GM23338 (cell line): ENCODE measurements at regions not wholly inside any gene's neighbourhood (a gene's known extent, or its start where the extent isn't known, plus 50 kb on each side); places are given as distances from the start of the nearest gene placed in this dataset.

Experiments
- ATAC-seq: fragments of 200-7000 bp; cut with Tn5 transposase; 3 replicates; pipeline ENCODE4 v1.9.1; 2020
- DNase-seq: peaks from one replicate; pipeline ENCODE4 v3.0.0-alpha.2; 2015; ENCODE audit warnings: low spot score
- H2AFZ ChIP-seq: fragments of 200-600 bp; sonication (generic); 2 replicates; pipeline ENCODE4 v1.8.0; 2016; ENCODE audit warnings: antibody characterized with exemption, mild to moderate bottlenecking, moderate library complexity
- H3F3A ChIP-seq: fragments of 200-600 bp; sonication (generic); replicated peaks from 2 replicates; pipeline ENCODE4 v1.8.0; 2017; ENCODE audit warnings: antibody characterized with exemption, mixed run types, low read depth
- H3K27ac ChIP-seq: fragments of 200-600 bp; sonication (generic); 2 replicates; pipeline ENCODE4 v1.6.1; 2016; ENCODE audit warnings: low read depth
- H3K27me3 ChIP-seq: fragments of 200-600 bp; sonication (generic); 2 replicates; pipeline ENCODE4 v1.8.0; 2016; ENCODE audit warnings: mild to moderate bottlenecking, mixed run types, moderate library complexity; ENCODE audit not compliant: insufficient read depth
- H3K36me3 ChIP-seq: fragments of 200-600 bp; sonication (generic); 2 replicates; pipeline ENCODE4 v1.8.0; 2016; ENCODE audit warnings: mild to moderate bottlenecking; ENCODE audit not compliant: insufficient read depth
- H3K4me1 ChIP-seq: fragments of 200-600 bp; sonication (generic); 2 replicates; pipeline ENCODE4 v1.8.0; 2016; ENCODE audit warnings: mild to moderate bottlenecking, moderate library complexity; ENCODE audit not compliant: insufficient read depth
- H3K4me2 ChIP-seq: fragments of 200-600 bp; sonication (generic); 2 replicates; pipeline ENCODE4 v1.7.1; 2017; ENCODE audit warnings: mixed run types
- H3K4me3 ChIP-seq: fragments of 200-600 bp; sonication (generic); 2 replicates; pipeline ENCODE4 v1.6.1; 2016; ENCODE audit warnings: mixed run types
- H3K79me2 ChIP-seq: fragments of 200-600 bp; sonication (generic); replicated peaks from 2 replicates; pipeline ENCODE4 v1.8.0; 2017; ENCODE audit warnings: mild to moderate bottlenecking; ENCODE audit not compliant: insufficient read depth
- H3K9me2 ChIP-seq: fragments of 200-600 bp; sonication (generic); 2 replicates; pipeline ENCODE4 v1.8.0; 2017; ENCODE audit not compliant: insufficient read depth
- H4K20me1 ChIP-seq: fragments of 200-600 bp; sonication (generic); replicated peaks from 2 replicates; pipeline ENCODE4 v1.8.0; 2017; ENCODE audit warnings: mild to moderate bottlenecking; ENCODE audit not compliant: insufficient read depth
- H3K27ac Mint-ChIP-seq: 2 replicates; pipeline ENCODE4 v1.8.0; 2020; ENCODE audit warnings: inconsistent platforms, mild to moderate bottlenecking, moderate library complexity, mixed read lengths
- H3K27me3 Mint-ChIP-seq: 3 replicates; pipeline ENCODE4 v1.8.0; 2022; ENCODE audit warnings: low read depth, mild to moderate bottlenecking, moderate library complexity, mixed read lengths, inconsistent platforms; ENCODE audit not compliant: insufficient read depth, poor library complexity
- H3K36me3 Mint-ChIP-seq: 3 replicates; pipeline ENCODE4 v1.8.0; 2021; ENCODE audit warnings: low read depth, mild to moderate bottlenecking, inconsistent platforms, moderate library complexity, mixed read lengths
- H3K4me1 Mint-ChIP-seq: 3 replicates; pipeline ENCODE4 v1.8.0; 2020; ENCODE audit warnings: mild to moderate bottlenecking, inconsistent platforms, mixed read lengths
- H3K4me3 Mint-ChIP-seq: 3 replicates; pipeline ENCODE4 v1.8.0; 2021; ENCODE audit warnings: moderate library complexity, mild to moderate bottlenecking, inconsistent platforms, mixed read lengths
- H3K9me3 Mint-ChIP-seq: 3 replicates; pipeline ENCODE4 v1.8.0; 2020; ENCODE audit warnings: moderate library complexity, mild to moderate bottlenecking, inconsistent platforms, mixed read lengths
- CREB1 ChIP-seq: fragments of 250-450 bp; sonication (Bioruptor Pico); IDR thresholded peaks from 2 replicates; pipeline ENCODE4 v1.5.0; 2020; ENCODE audit warnings: low read depth, mild to moderate bottlenecking, moderate library complexity
- EZH2 ChIP-seq: fragments of 200-600 bp; sonication (generic); IDR thresholded peaks from one replicate; pipeline ENCODE4 v1.8.0; 2017; ENCODE audit warnings: antibody characterized with exemption, mild to moderate bottlenecking, low read depth; ENCODE audit not compliant: unreplicated experiment
- EZH2phosphoT487 ChIP-seq: fragments of 200-600 bp; sonication (generic); IDR thresholded peaks from one replicate; pipeline ENCODE4 v1.8.1; 2018; ENCODE audit warnings: antibody characterized with exemption; ENCODE audit not compliant: unreplicated experiment
- JUNB ChIP-seq: IDR thresholded peaks from one replicate; pipeline ENCODE4 v1.6.1; 2016; ENCODE audit warnings: antibody characterized with exemption; ENCODE audit not compliant: unreplicated experiment
- NANOG ChIP-seq: IDR thresholded peaks from 2 replicates; pipeline ENCODE4 v1.6.1; 2016; ENCODE audit warnings: antibody characterized with exemption, borderline replicate concordance
- POLR2AphosphoS5 ChIP-seq: IDR thresholded peaks from 2 replicates; pipeline ENCODE4 v1.6.1; 2016; ENCODE audit warnings: antibody characterized with exemption, low read depth
- STAT1 ChIP-seq: IDR thresholded peaks from one replicate; pipeline ENCODE4 v1.6.1; 2016; ENCODE audit warnings: antibody characterized with exemption; ENCODE audit not compliant: unreplicated experiment
- ZNF114 ChIP-seq: fragments of 250-450 bp; sonication (Bioruptor Pico); IDR thresholded peaks from 2 replicates; pipeline ENCODE4 v1.5.0; 2020; ENCODE audit warnings: mild to moderate bottlenecking, moderate library complexity
- ZNF331 ChIP-seq: fragments of 250-450 bp; sonication (Bioruptor Pico); IDR thresholded peaks from 2 replicates; pipeline ENCODE4 v1.5.0; 2020; ENCODE audit warnings: low read depth, mild to moderate bottlenecking, moderate library complexity
- TF ChIP-seq, protein P1 (sequence below), 2 experiments: fragments of 200-600 bp in 1 of 2; sonication (generic) in 1 of 2; conservative IDR thresholded peaks; 2 replicates each; pipeline versions ENCODE4 v1.5.1 to v1.6.1; 2016 to 2017; ENCODE audit warnings: antibody characterized with exemption in 2 of 2, low read depth in 2 of 2, mild to moderate bottlenecking in 2 of 2, moderate library complexity in 1 of 2
- TF ChIP-seq, protein P2 (sequence below): fragments of 250-450 bp; sonication (Bioruptor Pico); IDR thresholded peaks from 2 replicates; pipeline ENCODE4 v1.5.0; 2020; ENCODE audit warnings: mild to moderate bottlenecking, moderate library complexity
- TF ChIP-seq, protein P3 (sequence below): IDR thresholded peaks from 2 replicates; pipeline ENCODE4 v1.6.1; 2016; ENCODE audit warnings: antibody characterized with exemption
- TF ChIP-seq, protein P4 (sequence below): IDR thresholded peaks from one replicate; pipeline ENCODE4 v1.6.1; 2018; ENCODE audit warnings: antibody characterized with exemption; ENCODE audit not compliant: unreplicated experiment

DNA sequence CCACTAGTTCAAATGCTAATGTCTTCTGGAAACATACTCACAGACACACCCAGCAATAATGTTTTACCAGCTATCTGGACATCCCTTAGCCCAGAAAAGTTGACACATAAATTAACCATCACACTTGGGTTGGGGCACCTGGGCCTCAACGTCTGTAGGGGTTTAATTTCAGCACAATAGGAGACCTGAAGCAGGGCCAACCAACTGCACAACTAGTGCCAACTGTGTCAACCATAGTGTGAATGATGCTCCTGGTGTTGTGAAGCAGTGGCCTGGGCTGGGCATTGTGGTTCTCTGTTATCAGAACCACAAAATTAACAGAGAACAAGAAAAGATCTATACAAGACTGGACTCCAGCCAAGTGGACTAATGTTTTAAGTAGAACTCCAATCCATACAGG lies 106.7 kb upstream of the PPM1H start:
- Histone ChIP-seq H3K27me3 (no peaks in the 10 kb centered on the region), H2AFZ (0 out of 2 replicates have a peak overlapping the region, but pooled peaks have one; percentile 18), H3K27ac (no peak overlapping the region), H3F3A (no peaks in the 10 kb centered on the region), H3K36me3 (no peaks in the 10 kb centered on the region), H4K20me1 (no peaks in the 10 kb centered on the region), H3K79me2 (no peaks in the 10 kb centered on the region), H3K9me2 (peaks cover 5% of the 10 kb centered on the region), H3K4me3 (no peak overlapping the region), H3K4me2 (no peak overlapping the region), H3K4me1 (no peaks in the 10 kb centered on the region; the same call in 1 of the 2 replicates)
- no peak overlapping the region for H3K27ac Mint-ChIP-seq
- no peak for ATAC-seq
- H3K4me3 Mint-ChIP-seq, result no peak overlapping the region
- TF ChIP-seq EZH2phosphoT487 (no peak), POLR2AphosphoS5 (no peak), ZNF331 (CRISPR knock-in tag) (no peak), ZNF114 (no peak), STAT1 (no peak), CREB1 (CRISPR knock-in tag) (no peak), EZH2 (no peak), NANOG (no peak), JUNB (no peak)
- TF ChIP-seq, protein P1, sequence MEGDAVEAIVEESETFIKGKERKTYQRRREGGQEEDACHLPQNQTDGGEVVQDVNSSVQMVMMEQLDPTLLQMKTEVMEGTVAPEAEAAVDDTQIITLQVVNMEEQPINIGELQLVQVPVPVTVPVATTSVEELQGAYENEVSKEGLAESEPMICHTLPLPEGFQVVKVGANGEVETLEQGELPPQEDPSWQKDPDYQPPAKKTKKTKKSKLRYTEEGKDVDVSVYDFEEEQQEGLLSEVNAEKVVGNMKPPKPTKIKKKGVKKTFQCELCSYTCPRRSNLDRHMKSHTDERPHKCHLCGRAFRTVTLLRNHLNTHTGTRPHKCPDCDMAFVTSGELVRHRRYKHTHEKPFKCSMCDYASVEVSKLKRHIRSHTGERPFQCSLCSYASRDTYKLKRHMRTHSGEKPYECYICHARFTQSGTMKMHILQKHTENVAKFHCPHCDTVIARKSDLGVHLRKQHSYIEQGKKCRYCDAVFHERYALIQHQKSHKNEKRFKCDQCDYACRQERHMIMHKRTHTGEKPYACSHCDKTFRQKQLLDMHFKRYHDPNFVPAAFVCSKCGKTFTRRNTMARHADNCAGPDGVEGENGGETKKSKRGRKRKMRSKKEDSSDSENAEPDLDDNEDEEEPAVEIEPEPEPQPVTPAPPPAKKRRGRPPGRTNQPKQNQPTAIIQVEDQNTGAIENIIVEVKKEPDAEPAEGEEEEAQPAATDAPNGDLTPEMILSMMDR (conservative IDR thresholded peaks at IDR 0.05; ENCODE audit: low read depth in 2 of 2), result no peak
- TF ChIP-seq, protein P2, sequence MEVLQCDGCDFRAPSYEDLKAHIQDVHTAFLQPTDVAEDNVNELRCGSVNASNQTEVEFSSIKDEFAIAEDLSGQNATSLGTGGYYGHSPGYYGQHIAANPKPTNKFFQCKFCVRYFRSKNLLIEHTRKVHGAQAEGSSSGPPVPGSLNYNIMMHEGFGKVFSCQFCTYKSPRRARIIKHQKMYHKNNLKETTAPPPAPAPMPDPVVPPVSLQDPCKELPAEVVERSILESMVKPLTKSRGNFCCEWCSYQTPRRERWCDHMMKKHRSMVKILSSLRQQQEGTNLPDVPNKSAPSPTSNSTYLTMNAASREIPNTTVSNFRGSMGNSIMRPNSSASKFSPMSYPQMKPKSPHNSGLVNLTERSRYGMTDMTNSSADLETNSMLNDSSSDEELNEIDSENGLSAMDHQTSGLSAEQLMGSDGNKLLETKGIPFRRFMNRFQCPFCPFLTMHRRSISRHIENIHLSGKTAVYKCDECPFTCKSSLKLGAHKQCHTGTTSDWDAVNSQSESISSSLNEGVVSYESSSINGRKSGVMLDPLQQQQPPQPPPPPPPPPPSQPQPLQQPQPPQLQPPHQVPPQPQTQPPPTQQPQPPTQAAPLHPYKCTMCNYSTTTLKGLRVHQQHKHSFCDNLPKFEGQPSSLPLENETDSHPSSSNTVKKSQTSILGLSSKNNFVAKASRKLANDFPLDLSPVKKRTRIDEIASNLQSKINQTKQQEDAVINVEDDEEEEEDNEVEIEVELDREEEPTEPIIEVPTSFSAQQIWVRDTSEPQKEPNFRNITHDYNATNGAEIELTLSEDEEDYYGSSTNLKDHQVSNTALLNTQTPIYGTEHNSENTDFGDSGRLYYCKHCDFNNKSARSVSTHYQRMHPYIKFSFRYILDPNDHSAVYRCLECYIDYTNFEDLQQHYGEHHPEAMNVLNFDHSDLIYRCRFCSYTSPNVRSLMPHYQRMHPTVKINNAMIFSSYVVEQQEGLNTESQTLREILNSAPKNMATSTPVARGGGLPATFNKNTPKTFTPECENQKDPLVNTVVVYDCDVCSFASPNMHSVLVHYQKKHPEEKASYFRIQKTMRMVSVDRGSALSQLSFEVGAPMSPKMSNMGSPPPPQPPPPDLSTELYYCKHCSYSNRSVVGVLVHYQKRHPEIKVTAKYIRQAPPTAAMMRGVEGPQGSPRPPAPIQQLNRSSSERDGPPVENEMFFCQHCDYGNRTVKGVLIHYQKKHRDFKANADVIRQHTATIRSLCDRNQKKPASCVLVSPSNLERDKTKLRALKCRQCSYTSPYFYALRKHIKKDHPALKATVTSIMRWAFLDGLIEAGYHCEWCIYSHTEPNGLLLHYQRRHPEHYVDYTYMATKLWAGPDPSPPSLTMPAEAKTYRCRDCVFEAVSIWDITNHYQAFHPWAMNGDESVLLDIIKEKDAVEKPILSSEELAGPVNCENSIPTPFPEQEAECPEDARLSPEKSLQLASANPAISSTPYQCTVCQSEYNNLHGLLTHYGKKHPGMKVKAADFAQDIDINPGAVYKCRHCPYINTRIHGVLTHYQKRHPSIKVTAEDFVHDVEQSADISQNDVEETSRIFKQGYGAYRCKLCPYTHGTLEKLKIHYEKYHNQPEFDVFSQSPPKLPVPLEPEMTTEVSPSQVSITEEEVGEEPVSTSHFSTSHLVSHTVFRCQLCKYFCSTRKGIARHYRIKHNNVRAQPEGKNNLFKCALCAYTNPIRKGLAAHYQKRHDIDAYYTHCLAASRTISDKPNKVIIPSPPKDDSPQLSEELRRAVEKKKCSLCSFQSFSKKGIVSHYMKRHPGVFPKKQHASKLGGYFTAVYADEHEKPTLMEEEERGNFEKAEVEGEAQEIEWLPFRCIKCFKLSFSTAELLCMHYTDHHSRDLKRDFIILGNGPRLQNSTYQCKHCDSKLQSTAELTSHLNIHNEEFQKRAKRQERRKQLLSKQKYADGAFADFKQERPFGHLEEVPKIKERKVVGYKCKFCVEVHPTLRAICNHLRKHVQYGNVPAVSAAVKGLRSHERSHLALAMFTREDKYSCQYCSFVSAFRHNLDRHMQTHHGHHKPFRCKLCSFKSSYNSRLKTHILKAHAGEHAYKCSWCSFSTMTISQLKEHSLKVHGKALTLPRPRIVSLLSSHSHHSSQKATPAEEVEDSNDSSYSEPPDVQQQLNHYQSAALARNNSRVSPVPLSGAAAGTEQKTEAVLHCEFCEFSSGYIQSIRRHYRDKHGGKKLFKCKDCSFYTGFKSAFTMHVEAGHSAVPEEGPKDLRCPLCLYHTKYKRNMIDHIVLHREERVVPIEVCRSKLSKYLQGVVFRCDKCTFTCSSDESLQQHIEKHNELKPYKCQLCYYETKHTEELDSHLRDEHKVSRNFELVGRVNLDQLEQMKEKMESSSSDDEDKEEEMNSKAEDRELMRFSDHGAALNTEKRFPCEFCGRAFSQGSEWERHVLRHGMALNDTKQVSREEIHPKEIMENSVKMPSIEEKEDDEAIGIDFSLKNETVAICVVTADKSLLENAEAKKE (CRISPR knock-in tag), result no peak
- TF ChIP-seq, protein P3, sequence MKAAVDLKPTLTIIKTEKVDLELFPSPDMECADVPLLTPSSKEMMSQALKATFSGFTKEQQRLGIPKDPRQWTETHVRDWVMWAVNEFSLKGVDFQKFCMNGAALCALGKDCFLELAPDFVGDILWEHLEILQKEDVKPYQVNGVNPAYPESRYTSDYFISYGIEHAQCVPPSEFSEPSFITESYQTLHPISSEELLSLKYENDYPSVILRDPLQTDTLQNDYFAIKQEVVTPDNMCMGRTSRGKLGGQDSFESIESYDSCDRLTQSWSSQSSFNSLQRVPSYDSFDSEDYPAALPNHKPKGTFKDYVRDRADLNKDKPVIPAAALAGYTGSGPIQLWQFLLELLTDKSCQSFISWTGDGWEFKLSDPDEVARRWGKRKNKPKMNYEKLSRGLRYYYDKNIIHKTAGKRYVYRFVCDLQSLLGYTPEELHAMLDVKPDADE, result no peak
- TF ChIP-seq, protein P4, sequence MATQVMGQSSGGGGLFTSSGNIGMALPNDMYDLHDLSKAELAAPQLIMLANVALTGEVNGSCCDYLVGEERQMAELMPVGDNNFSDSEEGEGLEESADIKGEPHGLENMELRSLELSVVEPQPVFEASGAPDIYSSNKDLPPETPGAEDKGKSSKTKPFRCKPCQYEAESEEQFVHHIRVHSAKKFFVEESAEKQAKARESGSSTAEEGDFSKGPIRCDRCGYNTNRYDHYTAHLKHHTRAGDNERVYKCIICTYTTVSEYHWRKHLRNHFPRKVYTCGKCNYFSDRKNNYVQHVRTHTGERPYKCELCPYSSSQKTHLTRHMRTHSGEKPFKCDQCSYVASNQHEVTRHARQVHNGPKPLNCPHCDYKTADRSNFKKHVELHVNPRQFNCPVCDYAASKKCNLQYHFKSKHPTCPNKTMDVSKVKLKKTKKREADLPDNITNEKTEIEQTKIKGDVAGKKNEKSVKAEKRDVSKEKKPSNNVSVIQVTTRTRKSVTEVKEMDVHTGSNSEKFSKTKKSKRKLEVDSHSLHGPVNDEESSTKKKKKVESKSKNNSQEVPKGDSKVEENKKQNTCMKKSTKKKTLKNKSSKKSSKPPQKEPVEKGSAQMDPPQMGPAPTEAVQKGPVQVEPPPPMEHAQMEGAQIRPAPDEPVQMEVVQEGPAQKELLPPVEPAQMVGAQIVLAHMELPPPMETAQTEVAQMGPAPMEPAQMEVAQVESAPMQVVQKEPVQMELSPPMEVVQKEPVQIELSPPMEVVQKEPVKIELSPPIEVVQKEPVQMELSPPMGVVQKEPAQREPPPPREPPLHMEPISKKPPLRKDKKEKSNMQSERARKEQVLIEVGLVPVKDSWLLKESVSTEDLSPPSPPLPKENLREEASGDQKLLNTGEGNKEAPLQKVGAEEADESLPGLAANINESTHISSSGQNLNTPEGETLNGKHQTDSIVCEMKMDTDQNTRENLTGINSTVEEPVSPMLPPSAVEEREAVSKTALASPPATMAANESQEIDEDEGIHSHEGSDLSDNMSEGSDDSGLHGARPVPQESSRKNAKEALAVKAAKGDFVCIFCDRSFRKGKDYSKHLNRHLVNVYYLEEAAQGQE, result no peak
- H3K9me3 Mint-ChIP-seq, result no peaks in the 10 kb centered on the region
- H3K27me3 Mint-ChIP-seq, result no peaks in the 10 kb centered on the region
- H3K4me1 Mint-ChIP-seq, result peaks cover 7% of the 10 kb centered on the region
- H3K36me3 Mint-ChIP-seq, result no peaks in the 10 kb centered on the region
- DNase-seq, result no peak
